Caco-2 (cell line): ENCODE measurements at regions not wholly inside any gene's neighbourhood (a gene's known extent, or its start where the extent isn't known, plus 50 kb on each side); places are given as distances from the start of the nearest gene placed in this dataset.

Experiments
- BruUV-seq: library from RNA; stranded (reverse); fragments of 400-500 nt; replicated peaks from 2 replicates; lab custom pipeline; 2021; lab: Mats Ljungman, UMichigan
- CTCF ChIA-PET: fragments of 300-600 bp; sonication (Branson Sonifier 250); formaldehyde crosslinking; loops from one replicate; lab custom pipeline; 2022; ENCODE audit warnings: antibody characterized with exemption; lab: Charles Lee
- POLR2A ChIA-PET: fragments of 300-600 bp; sonication (Branson Sonifier 250); formaldehyde crosslinking; loops from one replicate; lab custom pipeline; 2022; ENCODE audit warnings: antibody characterized with exemption; lab: Charles Lee
- DNase-seq, 2 experiments: peaks; one replicate each; pipeline versions ENCODE4 v3.0.0 to v3.0.0-alpha.2; 2020 to 2022
- H3K27me3 ChIP-seq: replicated peaks from 2 replicates; pipeline ENCODE4 v1.6.0; 2011; ENCODE audit warnings: low read length; ENCODE audit not compliant: control insufficient read depth, insufficient read depth
- H3K36me3 ChIP-seq: 2 replicates; pipeline ENCODE4 v1.5.1; 2011; ENCODE audit warnings: low read length; ENCODE audit not compliant: control insufficient read depth, insufficient read depth
- H3K4me1 ChIP-seq: fragments of 250-450 bp; sonication (Bioruptor Pico); 2 replicates; pipeline ENCODE4 v1.5.1; 2020; ENCODE audit warnings: mild to moderate bottlenecking
- H3K4me3 ChIP-seq: 2 replicates; pipeline ENCODE4 v1.5.1; 2011; ENCODE audit warnings: low read depth, mild to moderate bottlenecking, control low read depth, low read length
- H3K9me3 ChIP-seq: fragments of 250-450 bp; sonication (Bioruptor Pico); 2 replicates; pipeline ENCODE4 v1.5.1; 2020; ENCODE audit warnings: mild to moderate bottlenecking, moderate library complexity
- H3K27ac Mint-ChIP-seq: one replicate; pipeline ENCODE4 v1.8.0; 2022; ENCODE audit warnings: mixed read lengths; ENCODE audit not compliant: unreplicated experiment
- H3K27me3 Mint-ChIP-seq: one replicate; pipeline ENCODE4 v1.8.0; 2022; ENCODE audit warnings: mixed read lengths; ENCODE audit not compliant: insufficient read depth, unreplicated experiment
- H3K36me3 Mint-ChIP-seq: one replicate; pipeline ENCODE4 v1.8.0; 2022; ENCODE audit warnings: mild to moderate bottlenecking, mixed read lengths; ENCODE audit not compliant: insufficient read depth, unreplicated experiment
- H3K4me1 Mint-ChIP-seq: one replicate; pipeline ENCODE4 v1.8.0; 2022; ENCODE audit warnings: low read depth, mixed read lengths; ENCODE audit not compliant: unreplicated experiment
- H3K4me3 Mint-ChIP-seq: one replicate; pipeline ENCODE4 v1.8.0; 2022; ENCODE audit warnings: mild to moderate bottlenecking, moderate library complexity, mixed read lengths; ENCODE audit not compliant: unreplicated experiment
- H3K9me3 Mint-ChIP-seq: one replicate; pipeline ENCODE4 v1.8.0; 2022; ENCODE audit warnings: mixed read lengths; ENCODE audit not compliant: unreplicated experiment
- CTCF ChIP-seq, 2 experiments: fragments of 200-600 bp in 1 of 2; IDR thresholded peaks; 1 replicate in 1 of 2; 2 replicates in 1 of 2; pipeline versions ENCODE4 v1.5.1 to v1.8.0; 2011 to 2022; ENCODE audit warnings: antibody characterized with exemption in 1 of 2, control low read depth in 1 of 2, inconsistent platforms in 1 of 2, low read depth in 1 of 2, low read length in 1 of 2, mild to moderate bottlenecking in 1 of 2, moderate library complexity in 1 of 2; ENCODE audit not compliant: insufficient read depth in 1 of 2, severe bottlenecking in 1 of 2, unreplicated experiment in 1 of 2
- intact Hi-C: fragments of 100-400 bp; cut with micrococcal nuclease; formaldehyde crosslinking; loops from one replicate; pipeline ENCODE4 v1.10.0; 2022; ENCODE audit not compliant: unreplicated experiment

DNA sequence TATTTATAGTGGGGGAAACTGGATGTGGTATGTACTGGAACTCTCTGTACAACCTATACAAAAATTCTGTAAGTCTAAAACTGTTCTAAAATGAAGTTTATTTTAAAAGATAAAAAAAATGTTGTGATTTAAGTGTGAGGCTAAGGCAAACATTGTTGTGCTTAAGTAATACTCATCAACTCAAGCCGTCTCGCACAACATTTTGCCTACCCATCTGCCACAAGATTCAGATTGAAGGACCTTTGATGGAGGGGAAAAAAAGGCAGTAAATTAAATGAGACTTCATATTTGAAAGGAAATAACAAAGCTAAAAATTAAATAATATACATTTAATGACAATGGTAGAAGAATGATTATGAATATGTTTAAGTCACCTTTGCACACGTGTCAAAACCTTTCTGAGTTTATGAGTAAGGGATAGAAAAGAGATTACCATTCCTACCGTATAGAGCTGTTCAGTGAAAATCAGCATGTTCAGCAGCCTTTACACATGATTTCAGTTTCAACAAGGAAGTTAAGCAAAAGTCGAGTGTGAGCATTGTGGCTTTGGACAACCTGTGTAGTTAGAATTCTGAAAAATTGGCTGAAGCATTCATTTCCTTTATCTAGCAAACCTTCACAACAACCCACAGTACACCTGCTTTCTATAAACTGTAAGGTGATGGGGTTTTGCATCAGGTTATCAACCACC, 499.3 kb downstream of the IRS1 start:
- Mint-ChIP-seq H3K36me3 (no peaks in the 10 kb centered on the region), H3K9me3 (no peaks in the 10 kb centered on the region), H3K4me3 (no peak overlapping the region), H3K27ac (no peak overlapping the region), H3K4me1 (no peaks in the 10 kb centered on the region), H3K27me3 (no peaks in the 10 kb centered on the region)
- Histone ChIP-seq H3K36me3 (no peaks in the 10 kb centered on the region), H3K4me3 (no peak overlapping the region), H3K9me3 (no peaks in the 10 kb centered on the region), H3K4me1 (no peaks in the 10 kb centered on the region), H3K27me3 (no peaks in the 10 kb centered on the region)
- POLR2A ChIA-PET, result no interaction called here
- no peak for DNase-seq
- no peak for TF ChIP-seq CTCF (IDR thresholded peaks at IDR 0.05; ENCODE audit: insufficient read depth in 1 of 2, low read depth in 1 of 2, low read length in 1 of 2, severe bottlenecking in 1 of 2, unreplicated experiment in 1 of 2)
- CTCF ChIA-PET, result no interaction called here
- BruUV-seq, result no TSS peak
- intact Hi-C loops, result no loop called here

GRCh38 chr2:226299771-226300170, 499.8 kb downstream of the IRS1 start:
- Histone ChIP-seq H3K4me3 (no peak overlapping the region), H3K27me3 (no peaks in the 10 kb centered on the region), H3K4me1 (no peaks in the 10 kb centered on the region), H3K9me3 (no peaks in the 10 kb centered on the region), H3K36me3 (no peaks in the 10 kb centered on the region)
- Mint-ChIP-seq H3K4me1 (no peaks in the 10 kb centered on the region), H3K27ac (no peak overlapping the region), H3K36me3 (no peaks in the 10 kb centered on the region), H3K9me3 (no peaks in the 10 kb centered on the region), H3K27me3 (no peaks in the 10 kb centered on the region), H3K4me3 (no peak overlapping the region)
- ChIA-PET CTCF (no interaction called here), POLR2A (no interaction called here)
- BruUV-seq, result no TSS peak
- no peak for TF ChIP-seq CTCF (IDR thresholded peaks at IDR 0.05; ENCODE audit: insufficient read depth in 1 of 2, low read depth in 1 of 2, low read length in 1 of 2, severe bottlenecking in 1 of 2, unreplicated experiment in 1 of 2)
- no peak for DNase-seq
- intact Hi-C loops, result no loop called here

GRCh38 chr2:226295681-226296080, 503.9 kb downstream of the IRS1 start:
- no TSS peak for BruUV-seq
- no peak overlapping the region for H3K27ac Mint-ChIP-seq
- no peaks in the 10 kb centered on the region for H3K36me3 Mint-ChIP-seq
- no peak for TF ChIP-seq CTCF (IDR thresholded peaks at IDR 0.05; ENCODE audit: insufficient read depth in 1 of 2, low read depth in 1 of 2, low read length in 1 of 2, severe bottlenecking in 1 of 2, unreplicated experiment in 1 of 2)
- H3K27me3 Mint-ChIP-seq, result no peaks in the 10 kb centered on the region
- H3K9me3 ChIP-seq, result no peaks in the 10 kb centered on the region
- H3K4me1 ChIP-seq, result no peaks in the 10 kb centered on the region
- intact Hi-C loops, result no loop called here
- H3K27me3 ChIP-seq, result no peaks in the 10 kb centered on the region
- no peak for DNase-seq
- no peak overlapping the region for H3K4me3 Mint-ChIP-seq
- CTCF ChIA-PET, result no interaction called here
- POLR2A ChIA-PET, result no interaction called here
- H3K4me3 ChIP-seq, result no peak overlapping the region
- peaks cover 19% of the 10 kb centered on the region for H3K9me3 Mint-ChIP-seq
- no peaks in the 10 kb centered on the region for H3K36me3 ChIP-seq
- H3K4me1 Mint-ChIP-seq, result no peaks in the 10 kb centered on the region
